MCF 10A (cell line): ENCODE measurements at regions not wholly inside any gene's neighbourhood (a gene's known extent, or its start where the extent isn't known, plus 50 kb on each side); places are given as distances from the start of the nearest gene placed in this dataset.

Experiments
- BruUV-seq: library from RNA; stranded (reverse); fragments of 400-500 nt; replicated peaks from 2 replicates; lab custom pipeline; 2021; lab: Mats Ljungman, UMichigan
- CTCF ChIA-PET: fragments of 300-600 bp; sonication (Branson Sonifier 250); formaldehyde crosslinking; extraction: SDS; loops from one replicate; lab custom pipeline; 2021; ENCODE audit warnings: antibody characterized with exemption, inconsistent platforms; lab: Yijun Ruan, JAX
- POLR2A ChIA-PET: fragments of 300-600, 350-650 bp; sonication (Branson Sonifier 250); formaldehyde crosslinking; extraction: SDS; loops from one replicate; lab custom pipeline; 2020; ENCODE audit warnings: antibody characterized with exemption, inconsistent platforms; lab: Yijun Ruan, JAX
- DNase-seq: peaks from one replicate; pipeline ENCODE4 v3.0.0-alpha.2; 2018; ENCODE audit not compliant: unreplicated experiment
- H3K27ac Mint-ChIP-seq: one replicate; pipeline ENCODE4 v1.8.0; 2022; ENCODE audit warnings: mild to moderate bottlenecking, low read depth, mixed read lengths; ENCODE audit not compliant: unreplicated experiment
- H3K27me3 Mint-ChIP-seq: one replicate; pipeline ENCODE4 v1.8.0; 2022; ENCODE audit warnings: mixed read lengths; ENCODE audit not compliant: insufficient read depth, unreplicated experiment
- H3K36me3 Mint-ChIP-seq: one replicate; pipeline ENCODE4 v1.8.0; 2022; ENCODE audit warnings: mild to moderate bottlenecking, moderate library complexity, mixed read lengths; ENCODE audit not compliant: insufficient read depth, unreplicated experiment
- H3K4me1 Mint-ChIP-seq: one replicate; pipeline ENCODE4 v1.8.0; 2022; ENCODE audit warnings: mixed read lengths; ENCODE audit not compliant: insufficient read depth, unreplicated experiment
- H3K4me3 Mint-ChIP-seq: one replicate; pipeline ENCODE4 v1.8.0; 2022; ENCODE audit warnings: mild to moderate bottlenecking, moderate library complexity, mixed read lengths; ENCODE audit not compliant: unreplicated experiment
- H3K9me3 Mint-ChIP-seq: one replicate; pipeline ENCODE4 v1.8.0; 2022; ENCODE audit warnings: mixed read lengths; ENCODE audit not compliant: unreplicated experiment
- intact Hi-C: fragments of 100-400 bp; cut with micrococcal nuclease; formaldehyde crosslinking; loops from 2 replicates; pipeline ENCODE4 v1.14.1; 2022
- TF ChIP-seq, protein P1 (sequence below): fragments of 200-600 bp; IDR thresholded peaks from one replicate; pipeline ENCODE4 v1.8.0; 2022; ENCODE audit warnings: antibody characterized with exemption, mild to moderate bottlenecking; ENCODE audit not compliant: unreplicated experiment

DNA sequence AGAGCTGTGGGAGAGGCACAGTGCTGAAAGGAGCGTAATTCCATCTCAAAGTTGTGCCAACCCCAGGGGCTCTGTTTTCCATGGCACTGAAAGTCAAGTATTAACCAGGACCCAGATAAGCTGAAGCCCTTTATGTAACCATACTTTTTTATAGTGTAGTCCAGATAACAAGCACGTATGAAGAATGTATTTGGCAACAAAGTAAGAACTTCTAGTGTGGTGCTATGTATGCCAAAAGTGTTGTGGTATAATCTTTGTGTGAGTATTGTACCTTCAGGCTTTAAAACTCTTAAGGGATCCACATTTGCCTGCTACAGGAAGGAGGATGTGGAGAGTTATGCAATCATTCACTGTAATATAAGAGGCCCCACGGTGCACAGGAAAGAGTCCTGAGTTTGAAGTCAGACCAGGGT lies 129.4 kb downstream of the IBTK start:
- peak; percentile 18 for DNase-seq
- H3K9me3 Mint-ChIP-seq, result no peaks in the 10 kb centered on the region
- H3K27ac Mint-ChIP-seq, result no peak overlapping the region
- H3K27me3 Mint-ChIP-seq, result no peaks in the 10 kb centered on the region
- TF ChIP-seq, protein P1, sequence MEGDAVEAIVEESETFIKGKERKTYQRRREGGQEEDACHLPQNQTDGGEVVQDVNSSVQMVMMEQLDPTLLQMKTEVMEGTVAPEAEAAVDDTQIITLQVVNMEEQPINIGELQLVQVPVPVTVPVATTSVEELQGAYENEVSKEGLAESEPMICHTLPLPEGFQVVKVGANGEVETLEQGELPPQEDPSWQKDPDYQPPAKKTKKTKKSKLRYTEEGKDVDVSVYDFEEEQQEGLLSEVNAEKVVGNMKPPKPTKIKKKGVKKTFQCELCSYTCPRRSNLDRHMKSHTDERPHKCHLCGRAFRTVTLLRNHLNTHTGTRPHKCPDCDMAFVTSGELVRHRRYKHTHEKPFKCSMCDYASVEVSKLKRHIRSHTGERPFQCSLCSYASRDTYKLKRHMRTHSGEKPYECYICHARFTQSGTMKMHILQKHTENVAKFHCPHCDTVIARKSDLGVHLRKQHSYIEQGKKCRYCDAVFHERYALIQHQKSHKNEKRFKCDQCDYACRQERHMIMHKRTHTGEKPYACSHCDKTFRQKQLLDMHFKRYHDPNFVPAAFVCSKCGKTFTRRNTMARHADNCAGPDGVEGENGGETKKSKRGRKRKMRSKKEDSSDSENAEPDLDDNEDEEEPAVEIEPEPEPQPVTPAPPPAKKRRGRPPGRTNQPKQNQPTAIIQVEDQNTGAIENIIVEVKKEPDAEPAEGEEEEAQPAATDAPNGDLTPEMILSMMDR, result no peak
- ChIA-PET CTCF (no interaction called here), POLR2A (no interaction called here)
- intact Hi-C loops, result no loop called here
- BruUV-seq, result no TSS peak
- no peaks in the 10 kb centered on the region for H3K4me1 Mint-ChIP-seq
- H3K36me3 Mint-ChIP-seq, result no peaks in the 10 kb centered on the region
- no peak overlapping the region for H3K4me3 Mint-ChIP-seq

DNA sequence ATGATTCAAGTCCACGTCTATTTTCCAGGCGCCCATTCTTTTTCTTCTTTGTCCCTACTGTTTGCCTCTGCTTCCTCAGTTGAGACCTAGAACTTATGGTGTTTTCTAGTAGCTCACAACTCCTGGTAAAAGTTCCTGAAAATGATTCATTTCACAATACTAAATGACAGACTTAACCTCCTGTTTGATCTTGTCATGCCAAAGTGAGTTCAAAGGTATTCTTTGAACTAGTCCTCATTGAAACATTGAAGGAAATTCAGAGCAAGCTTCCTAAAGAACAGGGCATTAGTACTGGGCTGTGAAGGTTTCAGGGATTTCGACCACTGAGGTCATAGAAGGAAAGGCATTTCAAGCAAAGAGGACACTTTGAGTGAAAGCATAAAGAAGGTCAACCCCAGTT lies 132.8 kb downstream of the IBTK start:
- Mint-ChIP-seq H3K4me1 (no peaks in the 10 kb centered on the region), H3K36me3 (no peaks in the 10 kb centered on the region), H3K27me3 (no peaks in the 10 kb centered on the region), H3K9me3 (no peaks in the 10 kb centered on the region), H3K4me3 (no peak overlapping the region), H3K27ac (no peak overlapping the region)
- ChIA-PET CTCF (no interaction called here), POLR2A (no interaction called here)
- TF ChIP-seq, protein P1, result no peak
- no TSS peak for BruUV-seq
- intact Hi-C loops, result no loop called here
- no peak for DNase-seq

DNA sequence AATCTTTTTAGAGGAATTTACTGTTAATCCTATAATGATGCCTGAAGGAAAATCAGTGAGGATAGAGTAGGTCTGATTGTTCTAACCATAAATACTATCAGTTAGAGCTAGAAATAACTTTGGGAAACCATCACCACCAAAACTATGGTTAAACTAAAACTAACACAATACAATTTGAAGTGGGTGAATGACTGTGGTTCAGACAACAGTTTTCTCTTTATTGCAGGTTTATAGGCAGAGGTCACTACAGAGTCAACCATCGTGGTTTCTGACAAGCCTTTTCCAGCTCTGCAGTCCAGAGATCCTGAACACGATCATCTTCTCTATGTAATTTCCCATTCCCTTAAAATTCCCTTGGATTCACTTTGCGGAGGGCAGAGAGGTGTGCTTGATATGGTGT lies 134.3 kb downstream of the IBTK start:
- TF ChIP-seq, protein P1, result no peak
- Mint-ChIP-seq H3K4me1 (no peaks in the 10 kb centered on the region), H3K4me3 (no peak overlapping the region), H3K27ac (no peak overlapping the region), H3K36me3 (no peaks in the 10 kb centered on the region), H3K27me3 (no peaks in the 10 kb centered on the region), H3K9me3 (no peaks in the 10 kb centered on the region)
- ChIA-PET POLR2A (no interaction called here), CTCF (interaction anchor here (0.5 kb wide), 1 partner anchor 12 kb away, joined by 3 read pairs; no protein-coding TSS in a partner anchor)
- DNase-seq, result no peak
- intact Hi-C loops, result no loop called here
- BruUV-seq, result no TSS peak

DNA sequence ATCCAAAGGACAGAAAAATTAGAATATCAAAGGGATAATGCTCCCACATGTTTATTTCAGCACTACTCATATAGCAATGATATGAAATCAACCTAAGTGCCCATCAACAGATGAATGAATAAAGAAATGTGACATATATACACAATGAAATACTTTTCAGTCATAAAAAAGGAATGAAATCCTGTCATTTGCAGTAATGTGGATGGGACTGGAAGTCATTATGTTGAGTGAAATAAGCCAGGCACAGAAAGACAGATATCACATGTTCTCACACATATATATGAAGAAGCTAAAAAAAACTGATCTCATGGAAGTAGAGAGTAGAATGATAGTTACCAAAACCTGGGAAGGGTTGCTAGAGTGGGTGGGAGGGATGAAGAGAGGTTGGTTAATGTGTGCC lies 135.7 kb downstream of the IBTK start:
- ChIA-PET CTCF (no interaction called here), POLR2A (no interaction called here)
- Mint-ChIP-seq H3K9me3 (no peaks in the 10 kb centered on the region), H3K4me1 (no peaks in the 10 kb centered on the region), H3K36me3 (no peaks in the 10 kb centered on the region), H3K4me3 (no peak overlapping the region), H3K27ac (no peak overlapping the region), H3K27me3 (no peaks in the 10 kb centered on the region)
- TF ChIP-seq, protein P1, result no peak
- no peak for DNase-seq
- intact Hi-C loops, result no loop called here
- no TSS peak for BruUV-seq
